ENCODE measurements at regions not wholly inside any gene's neighbourhood (a gene's known extent, or its start where the extent isn't known, plus 50 kb on each side); places are given as distances from the start of the nearest gene placed in this dataset.

- no peak for TF ChIP-seq CTCF (IDR thresholded peaks at IDR 0.05 in 8 of 11, conservative IDR thresholded peaks at IDR 0.05 in 3 of 11)
- no peak for TF ChIP-seq POLR2AphosphoS5 (IDR thresholded peaks at IDR 0.05)
These were observed 146.9 kb downstream of the TEX29 start for GRCh38 chr13:111467111-111467890.

All from spleen (tissue), 7 donors.